Adrenal gland (tissue), 9 donors: ENCODE measurements at regions not wholly inside any gene's neighbourhood (a gene's known extent, or its start where the extent isn't known, plus 50 kb on each side); places are given as distances from the start of the nearest gene placed in this dataset.

ENCODE experiments used
- DNase-seq, 7 donors: peaks; one replicate each; pipeline ENCODE4 v3.0.0-alpha.2; 2019 to 2020
- H3K27ac ChIP-seq, 5 donors: fragments of 200-600 bp; sonication (generic) in 4 of 5; 1 replicate in 3 of 5; 2 replicates in 2 of 5; pipeline versions ENCODE4 v1.5.1 to v1.8.0; 2016 to 2020; ENCODE audit warnings: mild to moderate bottlenecking in 1 of 5
- H3K27me3 ChIP-seq: fragments of 200-600 bp; 2 replicates; pipeline ENCODE4 v1.8.0; 2021
- H3K36me3 ChIP-seq, 2 donors: fragments of 200-600 bp; replicated peaks in 1 of 2; 1 replicate in 1 of 2; 2 replicates in 1 of 2; pipeline versions ENCODE4 v1.5.1 to v1.8.0; 2018 to 2022
- H3K4me1 ChIP-seq, 2 donors: fragments of 200-600 bp; replicated peaks in 1 of 2; 1 replicate in 1 of 2; 2 replicates in 1 of 2; pipeline versions ENCODE4 v1.5.1 to v1.8.0; 2018 to 2021
- H3K4me3 ChIP-seq, 4 donors: fragments of 200-600 bp; sonication (generic) in 3 of 4; one replicate each; pipeline ENCODE4 v1.5.1; 2016 to 2018
- H3K9me3 ChIP-seq, 3 donors: fragments of 200-600 bp; sonication (generic) in 1 of 3; replicated peaks in 1 of 3; 1 replicate in 2 of 3; 2 replicates in 1 of 3; pipeline versions ENCODE4 v1.5.1 to v1.8.0; 2016 to 2021
- POLR2A ChIP-seq, 2 donors: fragments of 450-650 bp; IDR thresholded peaks; one replicate each; pipeline ENCODE4 v1.6.1; 2017; ENCODE audit warnings: antibody characterized with exemption in 2 of 2, mild to moderate bottlenecking in 2 of 2, moderate library complexity in 1 of 2
- WGBS, 4 donors: extraction: QIAGEN DNeasy Blood & Tissue Kit in 2 of 4; methylation state at CpG; one replicate each; pipeline versions ENCODE4 v1.1.5 to v1.1.7; 2013 to 2017; 5-methylcytosine and 5-hydroxymethylcytosine counted together
- intact Hi-C, 2 donors: fragments of 100-400 bp; cut with DNase I; formaldehyde crosslinking; loops; one replicate each; pipeline versions ENCODE4 v1.14.1 to v1.15.0; 2022 to 2023
- TF ChIP-seq, protein P1 (sequence below), 6 experiments: fragments of 450-650 bp in 4 of 6; fragments of 200-600 bp in 2 of 6; sonication (generic) in 1 of 6; IDR thresholded peaks; 1 replicate in 5 of 6; 2 replicates in 1 of 6; pipeline versions ENCODE4 v1.5.1 to v1.8.0; 2016 to 2021; ENCODE audit warnings: antibody characterized with exemption in 6 of 6, mild to moderate bottlenecking in 2 of 6, moderate library complexity in 1 of 6
- donor health status: healthy with polysubstance abuse.
- donor health status: Bipolar disorder and iron deficiency.
- donor health status: DM: yes; HTN: yes; CAD: no.
- donor health status: DM: no; HTN: no; CAD: no.
- donor health status: DM: no; HTN: no; CAD: no.

DNA sequence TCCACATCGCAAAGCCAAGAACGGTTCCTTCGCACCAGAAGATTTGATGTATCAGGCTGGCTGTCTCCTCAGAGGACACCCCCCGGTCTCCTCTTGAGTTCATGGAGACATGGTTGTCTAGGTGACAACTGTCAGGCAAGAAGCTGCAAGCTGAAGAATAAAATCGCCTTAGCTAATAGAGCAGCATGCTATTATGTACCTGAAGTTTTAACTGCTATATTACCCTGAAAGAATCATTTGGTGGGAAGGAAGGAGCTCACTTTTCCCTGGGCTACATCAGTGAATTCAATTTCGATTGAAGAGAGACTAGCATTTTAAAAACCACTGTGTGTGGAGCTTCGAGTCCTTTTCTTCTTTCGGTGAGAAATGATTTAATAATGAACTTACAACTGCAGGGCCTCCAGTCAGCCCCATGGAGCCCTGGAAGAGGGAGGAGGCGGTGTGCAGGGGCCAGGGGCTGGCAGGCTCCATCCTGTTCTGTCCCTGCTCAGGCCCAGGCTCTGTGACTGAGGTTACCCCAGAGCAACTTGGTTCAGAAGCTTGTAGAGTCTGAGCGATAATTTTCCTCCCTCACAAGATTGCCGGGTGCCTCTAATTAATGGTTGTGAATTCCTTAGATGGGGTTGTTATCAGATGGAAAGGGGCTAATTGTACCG, 191.3 kb downstream of the MID1IP1 start:
- TF ChIP-seq POLR2A (IDR thresholded peaks at IDR 0.05), result no peak

DNA sequence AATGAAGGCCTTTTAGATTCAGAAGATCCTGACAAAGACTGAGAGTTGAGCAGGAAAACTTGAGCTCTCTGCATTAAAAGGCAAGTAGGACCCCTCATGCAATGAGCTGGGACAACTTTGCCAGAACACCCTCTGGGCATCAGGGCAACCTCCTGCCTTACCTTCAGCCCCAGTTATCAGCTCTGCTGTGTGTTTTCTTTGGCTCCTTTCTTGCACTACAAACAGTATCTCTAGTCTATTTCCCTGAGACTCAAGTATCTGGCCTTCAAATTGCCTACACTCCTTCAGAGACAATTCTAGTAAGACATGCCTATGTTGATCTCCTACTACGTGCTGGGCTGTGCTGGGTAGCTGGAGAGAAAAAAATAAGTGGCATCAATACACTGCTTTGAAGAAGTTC, 192.2 kb downstream of the MID1IP1 start:
- Histone ChIP-seq H3K4me3 (no peak overlapping the region), H3K27me3 (peaks cover 4% of the 10 kb centered on the region), H3K4me1 (no peaks in the 10 kb centered on the region), H3K36me3 (no peaks in the 10 kb centered on the region), H3K27ac (no peak overlapping the region), H3K9me3 (no peaks in the 10 kb centered on the region)
- intact Hi-C loops, result no loop called here
- 50 to 79% (median 57%) methylated on average over 1 of the region's 1 CpG for WGBS, 4 donors
- DNase-seq, result no peak
- TF ChIP-seq, protein P1, sequence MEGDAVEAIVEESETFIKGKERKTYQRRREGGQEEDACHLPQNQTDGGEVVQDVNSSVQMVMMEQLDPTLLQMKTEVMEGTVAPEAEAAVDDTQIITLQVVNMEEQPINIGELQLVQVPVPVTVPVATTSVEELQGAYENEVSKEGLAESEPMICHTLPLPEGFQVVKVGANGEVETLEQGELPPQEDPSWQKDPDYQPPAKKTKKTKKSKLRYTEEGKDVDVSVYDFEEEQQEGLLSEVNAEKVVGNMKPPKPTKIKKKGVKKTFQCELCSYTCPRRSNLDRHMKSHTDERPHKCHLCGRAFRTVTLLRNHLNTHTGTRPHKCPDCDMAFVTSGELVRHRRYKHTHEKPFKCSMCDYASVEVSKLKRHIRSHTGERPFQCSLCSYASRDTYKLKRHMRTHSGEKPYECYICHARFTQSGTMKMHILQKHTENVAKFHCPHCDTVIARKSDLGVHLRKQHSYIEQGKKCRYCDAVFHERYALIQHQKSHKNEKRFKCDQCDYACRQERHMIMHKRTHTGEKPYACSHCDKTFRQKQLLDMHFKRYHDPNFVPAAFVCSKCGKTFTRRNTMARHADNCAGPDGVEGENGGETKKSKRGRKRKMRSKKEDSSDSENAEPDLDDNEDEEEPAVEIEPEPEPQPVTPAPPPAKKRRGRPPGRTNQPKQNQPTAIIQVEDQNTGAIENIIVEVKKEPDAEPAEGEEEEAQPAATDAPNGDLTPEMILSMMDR (IDR thresholded peaks at IDR 0.05), result no peak
- no peak for TF ChIP-seq POLR2A (IDR thresholded peaks at IDR 0.05)

More for the DNA sequence above, 191.3 kb downstream of the MID1IP1 start:
- DNase-seq, result no peak
- 75 to 83% (median 79%) methylated on average over 9 to 12 of the region's 12 CpGs for WGBS, 4 donors
- no peaks in the 10 kb centered on the region for H3K4me1 ChIP-seq
- no peak overlapping the region for H3K4me3 ChIP-seq
- no peaks in the 10 kb centered on the region for H3K36me3 ChIP-seq
- H3K27me3 ChIP-seq, result peaks cover 9% of the 10 kb centered on the region
- H3K9me3 ChIP-seq, result no peaks in the 10 kb centered on the region
- intact Hi-C loops, result no loop called here
- no peak overlapping the region for H3K27ac ChIP-seq

DNA sequence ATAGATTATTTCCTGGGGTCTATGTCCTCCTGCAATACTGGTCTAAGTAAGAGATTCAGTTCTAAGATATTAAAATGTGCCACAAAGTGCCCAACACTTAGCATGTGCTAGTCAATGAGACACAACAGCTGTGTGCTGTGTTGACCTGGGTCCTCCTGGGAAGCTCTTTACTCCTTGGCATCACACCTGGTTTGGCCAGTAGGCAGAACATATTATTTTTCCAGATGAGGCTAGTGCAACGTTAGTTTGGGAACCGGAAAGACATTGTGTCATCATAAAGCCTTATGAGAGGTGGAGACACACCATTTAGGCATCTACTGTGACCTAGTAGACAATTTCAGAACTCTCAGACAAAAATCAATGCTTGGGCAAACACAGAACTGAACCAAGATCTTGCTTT, 197.8 kb downstream of the MID1IP1 start:
- no peak overlapping the region for H3K4me3 ChIP-seq
- TF ChIP-seq, protein P1 (IDR thresholded peaks at IDR 0.05), result no peak
- TF ChIP-seq POLR2A (IDR thresholded peaks at IDR 0.05), result no peak
- peaks cover 7% of the 10 kb centered on the region for H3K27me3 ChIP-seq
- DNase-seq, result no peak
- intact Hi-C loops, result no loop called here
- no peaks in the 10 kb centered on the region for H3K4me1 ChIP-seq
- no peak overlapping the region for H3K27ac ChIP-seq
- H3K36me3 ChIP-seq, result no peaks in the 10 kb centered on the region
- H3K9me3 ChIP-seq, result no peaks in the 10 kb centered on the region
- WGBS, 4 donors, result 75 to 92% (median 82%) methylated on average over 2 of the region's 2 CpGs

DNA sequence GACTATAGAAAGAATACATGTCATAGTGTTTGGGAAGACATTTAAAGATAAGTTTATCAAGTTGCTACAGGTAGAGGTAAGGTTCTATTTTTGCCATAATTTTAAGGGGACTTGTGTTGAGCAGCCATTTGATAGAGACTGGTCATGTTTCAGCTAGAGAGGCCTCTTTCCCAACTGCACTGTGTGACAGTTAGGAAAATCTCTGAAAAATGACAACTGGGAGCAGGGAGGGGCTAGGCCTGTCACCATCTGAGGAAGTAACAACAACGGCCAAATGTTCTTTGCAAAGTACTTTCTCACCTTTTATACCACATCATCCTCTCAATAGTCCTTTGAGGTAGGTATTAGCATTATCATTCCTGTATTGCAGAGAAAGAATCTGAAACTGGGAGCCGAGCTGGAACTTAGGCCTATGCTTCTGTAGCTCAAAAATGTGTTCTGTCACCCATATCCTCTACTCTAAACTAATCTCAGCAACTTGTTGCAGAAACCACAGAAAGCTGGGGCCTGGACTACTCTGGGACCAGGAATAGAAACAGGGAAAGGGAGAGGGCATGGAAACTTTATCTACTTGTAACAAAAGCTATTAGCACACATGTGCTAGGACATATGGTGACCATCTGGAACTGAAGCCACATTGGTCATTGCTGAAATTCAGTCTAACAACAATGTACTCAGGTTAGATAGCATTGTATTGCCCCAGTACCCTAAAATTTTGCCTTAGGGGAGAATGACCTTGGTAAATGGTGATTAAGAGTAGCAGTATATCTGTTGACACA, 198.9 kb downstream of the MID1IP1 start:
- TF ChIP-seq, protein P1 (IDR thresholded peaks at IDR 0.05), result no peak
- TF ChIP-seq POLR2A (IDR thresholded peaks at IDR 0.05), result no peak
- Histone ChIP-seq H3K4me3 (no peak overlapping the region), H3K9me3 (no peaks in the 10 kb centered on the region), H3K27ac (no peak overlapping the region), H3K4me1 (no peaks in the 10 kb centered on the region), H3K36me3 (no peaks in the 10 kb centered on the region), H3K27me3 (peaks cover 7% of the 10 kb centered on the region)
- intact Hi-C loops, result no loop called here
- WGBS, 4 donors, result 39 to 75% (median 62%) methylated on average over 2 of the region's 2 CpGs
- no peak for DNase-seq
